ENCODE measurements at regions not wholly inside any gene's neighbourhood (a gene's known extent, or its start where the extent isn't known, plus 50 kb on each side); places are given as distances from the start of the nearest gene placed in this dataset.

- POLR2A ChIA-PET = no interaction called here
- Histone ChIP-seq H3K27me3 (ENCODE audit: control insufficient read depth in 1 of 2, insufficient read depth in 2 of 2, low read length in 2 of 2) (no peaks in the 10 kb centered on the region), H3K4me2 (ENCODE audit: low read depth, low read length) (peak overlapping the region; percentile 6; the same call in 1 of the 2 replicates), H3K4me3 (replicated peaks in 1 of 3; ENCODE audit: insufficient read depth in 1 of 3, low read depth in 2 of 3, low read length in 3 of 3) (no peak overlapping the region), H3K9ac (ENCODE audit: insufficient read depth, low read depth, low read length) (no peak overlapping the region), H3K36me3 (replicated peaks in 1 of 2; ENCODE audit: control insufficient read depth in 1 of 2, insufficient read depth in 2 of 2, low read length in 2 of 2) (no peaks in the 10 kb centered on the region), H3K9me3 (ENCODE audit: low read length) (no peaks in the 10 kb centered on the region), H3K4me1 (ENCODE audit: insufficient read depth, low read length) (peaks cover 28% of the 10 kb centered on the region), H2AFZ (ENCODE audit: low read length) (no peak overlapping the region), H3K79me2 (ENCODE audit: insufficient read depth, low read length) (no peaks in the 10 kb centered on the region), H3K27ac (ENCODE audit: extremely low read length, insufficient read depth, low read length) (no peak overlapping the region), H4K20me1 (ENCODE audit: insufficient read depth, low read length) (no peaks in the 10 kb centered on the region)
- DNase-seq (ENCODE audit: low spot score) = no peak
- no TSS peak for BruUV-seq (replicated peaks)
- intact Hi-C loops (cut with micrococcal nuclease; ENCODE audit: unreplicated experiment) (no loop called here), in situ Hi-C loops (cut with HindIII; ENCODE audit: extremely low pct_ligation_motif_present, low pct_unique_long_range_greater_than_20kb) (no loop called here)
- ATAC-seq = no peak
- 48% methylated on average over 5 of the region's 5 CpGs for WGBS (ENCODE audit: low lambda C conversion rate)
- FAIRE-seq = no peak
- CTCF ChIA-PET (ENCODE audit: low intra/inter-chr PET ratio, low total read pairs) = no interaction called here
- TF ChIP-seq ZNF556 (CRISPR knock-in tag; IDR thresholded peaks at IDR 0.05; ENCODE audit: borderline replicate concordance) = no peak
- TF ChIP-seq, protein P1, sequence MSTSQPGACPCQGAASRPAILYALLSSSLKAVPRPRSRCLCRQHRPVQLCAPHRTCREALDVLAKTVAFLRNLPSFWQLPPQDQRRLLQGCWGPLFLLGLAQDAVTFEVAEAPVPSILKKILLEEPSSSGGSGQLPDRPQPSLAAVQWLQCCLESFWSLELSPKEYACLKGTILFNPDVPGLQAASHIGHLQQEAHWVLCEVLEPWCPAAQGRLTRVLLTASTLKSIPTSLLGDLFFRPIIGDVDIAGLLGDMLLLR (CRISPR knock-in tag; IDR thresholded peaks at IDR 0.05) = no peak
- TF ChIP-seq, protein P2, sequence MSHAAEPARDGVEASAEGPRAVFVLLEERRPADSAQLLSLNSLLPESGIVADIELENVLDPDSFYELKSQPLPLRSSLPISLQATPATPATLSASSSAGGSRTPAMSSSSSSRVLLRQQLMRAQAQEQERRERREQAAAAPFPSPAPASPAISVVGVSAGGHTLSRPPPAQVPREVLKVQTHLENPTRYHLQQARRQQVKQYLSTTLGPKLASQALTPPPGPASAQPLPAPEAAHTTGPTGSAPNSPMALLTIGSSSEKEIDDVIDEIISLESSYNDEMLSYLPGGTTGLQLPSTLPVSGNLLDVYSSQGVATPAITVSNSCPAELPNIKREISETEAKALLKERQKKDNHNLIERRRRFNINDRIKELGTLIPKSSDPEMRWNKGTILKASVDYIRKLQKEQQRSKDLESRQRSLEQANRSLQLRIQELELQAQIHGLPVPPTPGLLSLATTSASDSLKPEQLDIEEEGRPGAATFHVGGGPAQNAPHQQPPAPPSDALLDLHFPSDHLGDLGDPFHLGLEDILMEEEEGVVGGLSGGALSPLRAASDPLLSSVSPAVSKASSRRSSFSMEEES (CRISPR knock-in tag; IDR thresholded peaks at IDR 0.05) = no peak
- TF ChIP-seq HNF4A (CRISPR knock-in tag; IDR thresholded peaks at IDR 0.05) = peak; percentile 30; the same call in 1 of the 2 replicates
- TF ChIP-seq GLI4 (CRISPR knock-in tag; IDR thresholded peaks at IDR 0.05; ENCODE audit: borderline replicate concordance) = no peak
- no peak for TF ChIP-seq ESRRA (CRISPR knock-in tag; IDR thresholded peaks at IDR 0.05; ENCODE audit: low read depth)
- no peak for TF ChIP-seq SALL2 (CRISPR knock-in tag; IDR thresholded peaks at IDR 0.05)
- TF ChIP-seq ZNF296 (CRISPR knock-in tag; conservative IDR thresholded peaks at IDR 0.05) = no peak
- no peak for TF ChIP-seq HNF1A (IDR thresholded peaks at IDR 0.05; ENCODE audit: low read depth)
- TF ChIP-seq HNF1A (CRISPR knock-in tag; IDR thresholded peaks at IDR 0.05; ENCODE audit: borderline replicate concordance) = no peak
- TF ChIP-seq PHF5A (CRISPR knock-in tag; IDR thresholded peaks at IDR 0.05; ENCODE audit: low read depth, unreplicated experiment) = no peak
- TF ChIP-seq, protein P3, sequence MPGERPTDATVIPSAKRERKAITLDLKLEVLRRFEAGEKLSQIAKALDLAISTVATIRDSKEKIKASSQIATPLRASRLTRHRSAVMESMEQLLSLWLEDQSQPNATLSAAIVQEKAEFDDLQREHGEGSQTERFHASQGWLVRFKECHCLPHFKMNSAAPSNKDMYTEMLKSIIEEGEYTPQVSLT (CRISPR knock-in tag; IDR thresholded peaks at IDR 0.05; ENCODE audit: borderline replicate concordance, low read depth) = no peak
- no peak for TF ChIP-seq CBX5 (CRISPR knock-in tag; IDR thresholded peaks at IDR 0.05; ENCODE audit: borderline replicate concordance)
- no peak for TF ChIP-seq GATA4 (IDR thresholded peaks at IDR 0.05; ENCODE audit: borderline replicate concordance, low read depth)
- no peak for TF ChIP-seq SP140L (CRISPR knock-in tag; IDR thresholded peaks at IDR 0.05; ENCODE audit: borderline replicate concordance)
Measured at GRCh38 chr5:60521376-60522291, 178.3 kb downstream of the DEPDC1B start.
